ENCODE measurements at regions not wholly inside any gene's neighbourhood (a gene's known extent, or its start where the extent isn't known, plus 50 kb on each side); places are given as distances from the start of the nearest gene placed in this dataset.

- no peak for DNase-seq
Measured at GRCh38 chr20:40442181-40442963, 246.7 kb downstream of the MAFB start.

DNA sequence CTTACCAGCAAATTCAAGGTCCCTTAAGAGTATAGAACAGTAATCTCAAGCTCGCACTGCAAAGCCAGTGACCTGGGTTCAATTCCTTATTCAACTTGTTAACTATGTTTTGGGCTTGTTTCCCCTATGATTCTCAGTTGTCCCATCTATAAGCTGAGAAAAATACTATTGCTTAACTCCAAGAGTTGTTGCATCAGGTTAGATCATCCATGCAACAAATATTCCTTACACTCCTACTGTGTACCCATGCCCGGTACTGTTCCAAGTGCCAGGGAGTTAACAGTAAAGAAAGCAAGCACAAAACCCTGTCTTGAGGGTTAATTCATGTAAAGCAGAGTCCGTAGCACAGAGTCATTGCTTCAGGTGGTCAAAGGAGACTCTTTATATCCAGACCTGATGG, 247.3 kb downstream of the MAFB start:
- no peak for DNase-seq

DNA sequence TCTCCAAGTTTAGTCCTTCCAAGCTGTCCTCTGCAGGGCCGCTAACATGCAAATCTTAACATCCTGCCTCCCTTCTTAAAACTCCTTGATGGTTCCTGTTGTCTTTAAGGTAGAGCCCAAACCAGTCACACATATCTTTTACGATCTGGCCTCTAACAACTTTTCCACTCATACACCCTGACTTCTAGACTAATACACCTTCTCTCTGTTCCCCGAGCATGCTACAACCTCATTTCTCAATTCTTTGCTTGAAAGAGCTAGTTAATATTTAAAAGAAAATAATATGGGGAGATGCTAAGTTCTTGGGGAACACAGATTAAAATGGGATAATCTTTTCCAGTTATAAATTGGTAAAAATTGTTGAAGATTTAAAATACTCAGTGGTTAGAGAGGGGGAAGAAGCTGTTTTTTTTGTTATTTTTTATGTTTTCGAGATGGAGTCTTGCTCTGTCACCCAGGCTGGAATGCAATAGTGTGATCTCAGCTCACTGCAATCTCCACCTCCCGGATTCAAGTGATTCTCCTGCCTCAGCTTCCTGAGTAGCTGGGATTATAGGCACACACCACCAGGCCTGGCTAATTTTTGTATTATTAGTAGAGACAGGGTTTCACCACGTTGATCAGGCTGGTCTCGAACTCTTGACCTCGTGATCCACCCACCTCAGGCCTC, 250.7 kb downstream of the MAFB start:
- DNase-seq = no peak

DNA sequence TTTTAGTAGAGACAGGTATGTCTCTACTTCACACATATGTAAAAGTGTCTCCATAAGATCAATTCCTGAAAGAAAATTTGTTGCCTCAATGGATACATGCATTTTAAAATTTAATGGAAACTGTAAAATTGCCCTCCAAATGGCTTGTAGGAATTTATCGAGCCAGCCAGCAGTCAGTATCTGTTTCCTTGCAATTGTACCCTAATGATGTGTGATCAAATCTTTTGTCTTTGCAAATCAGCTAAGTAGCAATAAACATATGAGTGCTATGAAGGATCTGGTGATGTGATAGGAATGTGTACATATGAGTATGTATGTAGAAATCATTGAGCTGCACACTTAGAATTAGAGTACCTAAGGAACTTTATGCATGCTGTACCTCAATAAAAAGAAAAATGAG, 253.0 kb downstream of the MAFB start:
- no peak for DNase-seq

- no peak for DNase-seq
Measured at GRCh38 chr20:40435146-40435895, 253.7 kb downstream of the MAFB start.

- no peak for DNase-seq
Measured at GRCh38 chr20:40434122-40434521, 254.9 kb downstream of the MAFB start.

- no peak for DNase-seq
Measured at GRCh38 chr20:40433341-40433861, 255.6 kb downstream of the MAFB start.

DNA sequence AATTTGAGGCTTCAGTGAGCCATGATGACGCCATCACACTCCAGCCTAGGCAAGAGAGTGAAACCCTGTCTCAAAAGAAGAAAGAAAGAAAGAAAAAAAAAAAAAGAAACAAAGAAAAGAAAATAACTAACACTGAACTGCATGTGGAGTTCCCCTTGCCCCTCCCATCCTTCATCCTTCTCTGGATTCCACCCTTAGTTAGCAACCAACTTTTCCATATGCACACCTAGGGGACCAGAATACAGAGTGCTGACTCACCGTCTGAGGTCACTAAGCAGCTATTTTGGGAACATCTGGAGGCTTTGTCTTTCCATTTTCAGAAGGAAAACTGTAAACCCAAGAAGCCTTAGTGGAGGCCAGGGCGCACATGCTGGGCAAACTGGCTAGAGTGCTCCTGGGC, 257.4 kb downstream of the MAFB start:
- no peak for DNase-seq

DNA sequence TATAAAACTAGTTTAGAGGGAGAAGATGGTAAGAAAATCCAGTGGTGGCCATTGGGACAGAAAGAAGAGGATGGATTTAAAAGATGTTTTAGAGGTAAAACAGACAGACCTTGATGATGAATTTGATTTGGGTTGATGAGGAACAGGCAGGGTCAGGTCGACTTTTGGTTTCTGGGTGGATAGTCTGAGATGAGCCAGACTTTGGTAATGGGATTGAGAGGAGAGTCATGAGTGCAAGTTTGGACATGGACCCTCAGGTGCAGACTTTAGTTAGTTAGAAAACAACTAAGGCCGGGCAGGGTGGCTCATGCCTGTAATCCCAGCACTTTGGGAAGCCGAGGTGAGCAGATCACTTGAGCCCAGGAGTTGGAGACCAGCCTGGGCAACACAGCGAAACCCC, 257.9 kb downstream of the MAFB start:
- no peak for DNase-seq

DNA sequence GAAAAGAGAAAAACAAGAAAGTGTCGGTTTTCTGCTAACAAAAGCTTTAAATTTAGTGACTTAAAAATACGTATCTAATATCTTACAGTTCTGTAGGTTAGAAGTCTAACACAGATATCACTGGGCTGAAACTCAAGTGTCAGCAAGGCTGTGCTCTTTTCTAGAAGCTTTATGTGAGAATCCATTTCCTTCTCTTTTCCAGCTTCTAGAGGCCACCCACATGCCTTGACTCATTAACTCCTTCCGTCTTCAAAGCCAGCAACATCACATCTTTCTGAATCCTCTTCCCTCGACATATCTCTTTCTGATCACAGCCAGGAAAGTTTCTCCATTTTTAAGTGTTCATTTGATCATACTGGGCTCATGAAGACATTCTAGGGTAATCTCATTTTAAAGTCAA, 262.0 kb downstream of the MAFB start:
- no peak for DNase-seq

GRCh38 chr20:40424695-40425094, 264.3 kb downstream of the MAFB start:
- no peak for DNase-seq

DNA sequence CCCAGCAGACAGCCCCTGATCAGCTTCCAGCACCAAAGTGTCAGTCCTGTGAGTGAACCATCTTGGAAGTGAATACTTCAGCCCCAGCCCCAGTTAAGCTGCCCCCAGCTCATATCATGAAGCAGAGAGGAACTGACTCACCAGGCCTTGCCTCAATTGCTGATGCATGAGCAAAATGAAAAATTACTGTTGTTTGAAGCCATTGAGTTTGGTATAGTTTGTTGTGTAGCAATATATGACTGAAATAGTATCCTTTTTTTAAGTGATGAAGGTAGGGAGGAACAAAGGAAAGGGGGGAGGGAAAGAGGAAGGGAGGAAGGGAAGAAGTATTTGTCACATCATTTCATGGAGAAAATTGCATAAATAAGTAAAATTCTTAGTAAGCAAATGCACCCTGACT, 266.4 kb downstream of the MAFB start:
- DNase-seq = no peak

DNA sequence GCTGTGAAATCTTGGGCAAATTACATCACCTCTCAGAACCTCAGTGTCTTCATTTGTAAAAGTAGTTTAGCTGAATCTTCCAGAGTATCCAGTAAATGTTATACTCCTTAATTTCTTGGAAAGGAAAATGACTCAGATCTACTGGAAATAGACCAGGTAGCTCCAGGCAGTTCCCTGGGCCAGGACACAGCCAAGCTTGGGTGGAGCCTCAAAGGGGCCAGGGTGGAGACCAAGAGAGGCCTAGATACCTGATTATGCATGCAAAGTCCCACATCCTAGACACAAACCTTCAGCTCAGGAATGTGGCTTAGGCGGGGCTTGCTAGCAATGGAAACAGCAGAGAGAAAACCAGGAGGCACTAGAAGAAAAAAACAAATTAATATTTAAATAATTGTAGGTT, 272.8 kb downstream of the MAFB start:
- DNase-seq = no peak

GRCh38 chr20:40414843-40415615, 274.0 kb downstream of the MAFB start:
- no peak for DNase-seq

DNA sequence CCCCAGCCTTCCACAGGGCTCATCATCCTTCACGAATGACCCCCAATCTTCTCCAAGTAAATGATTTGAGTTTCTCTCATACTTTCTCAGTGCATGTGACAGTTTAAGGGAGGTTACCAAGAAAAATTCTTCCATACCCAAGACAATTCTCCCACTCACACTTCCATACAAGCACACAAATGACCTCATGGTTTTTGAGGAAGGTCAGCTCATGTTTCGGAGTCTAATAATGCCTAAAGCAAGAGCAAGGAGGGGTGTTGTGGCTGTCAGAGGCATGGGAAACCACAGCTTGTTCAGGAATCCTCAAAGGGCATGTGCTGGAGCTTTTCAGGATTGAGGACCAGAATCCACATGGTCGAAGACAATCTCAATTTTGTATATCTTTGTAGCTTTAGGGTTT, 279.0 kb downstream of the MAFB start:
- no peak for DNase-seq

DNA sequence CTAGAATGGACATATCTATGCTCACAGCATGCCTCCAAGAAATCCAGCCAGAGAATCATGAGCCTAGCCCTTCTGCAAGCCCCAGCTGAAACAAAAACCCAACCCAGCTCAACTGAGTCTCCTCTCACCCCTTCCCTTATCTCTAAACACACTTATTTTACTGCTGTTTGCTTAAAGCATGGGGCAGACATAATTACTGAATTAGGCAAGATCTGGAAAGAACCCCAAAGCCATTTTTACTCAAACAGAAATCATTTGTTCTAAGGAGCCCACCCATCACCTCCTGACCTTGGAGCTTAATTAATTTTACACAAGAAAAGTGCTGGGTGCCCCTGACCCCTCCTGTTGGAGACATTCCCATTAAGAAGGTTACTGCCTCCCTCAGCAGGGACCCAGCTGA, 291.6 kb downstream of the MAFB start:
- DNase-seq = no peak

DNA sequence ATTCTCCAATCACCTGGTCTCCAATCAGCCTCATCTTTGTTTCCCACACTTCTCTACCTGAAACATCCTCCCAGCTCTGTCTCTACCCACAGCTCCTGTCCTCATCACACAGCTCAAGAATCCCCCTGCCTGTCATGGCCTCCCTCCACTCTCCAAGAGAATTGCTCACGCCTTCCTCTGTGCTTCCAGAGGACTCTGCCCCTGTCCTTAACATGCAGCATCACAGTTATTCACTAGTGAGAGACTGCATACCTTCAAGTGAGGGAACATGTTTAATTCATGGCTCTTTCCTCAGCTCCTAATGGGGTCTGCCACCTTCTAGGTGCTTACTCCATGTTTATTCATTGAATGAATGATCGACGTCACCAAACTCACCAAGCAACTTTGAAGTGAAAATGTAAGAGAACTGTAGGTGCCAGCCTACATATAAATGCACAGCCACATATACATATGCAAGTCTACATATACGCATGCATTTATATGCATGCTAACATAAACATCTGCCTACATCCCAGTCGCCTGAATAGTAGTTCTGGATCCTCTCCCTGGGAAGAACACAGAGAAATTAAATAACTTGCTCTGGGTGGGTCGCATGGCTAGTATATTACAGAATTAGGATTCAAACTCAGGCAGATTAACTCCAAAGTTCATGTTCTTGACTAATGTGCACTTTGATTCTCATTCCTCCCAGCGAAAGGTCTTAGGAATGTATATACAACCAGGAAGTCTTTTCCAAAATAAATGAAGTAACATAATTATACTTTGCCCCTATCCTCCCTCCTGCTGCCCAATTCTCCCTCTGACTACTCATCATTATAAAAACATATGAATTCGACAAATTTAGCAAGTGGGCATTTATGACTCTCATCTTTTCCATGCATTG, 295.6 kb downstream of the MAFB start:
- no peak for DNase-seq

GRCh38 chr20:40390654-40391053, 298.4 kb downstream of the MAFB start:
- DNase-seq = no peak

GRCh38 chr20:40370800-40371199, 318.2 kb downstream of the MAFB start:
- no peak for DNase-seq

DNA sequence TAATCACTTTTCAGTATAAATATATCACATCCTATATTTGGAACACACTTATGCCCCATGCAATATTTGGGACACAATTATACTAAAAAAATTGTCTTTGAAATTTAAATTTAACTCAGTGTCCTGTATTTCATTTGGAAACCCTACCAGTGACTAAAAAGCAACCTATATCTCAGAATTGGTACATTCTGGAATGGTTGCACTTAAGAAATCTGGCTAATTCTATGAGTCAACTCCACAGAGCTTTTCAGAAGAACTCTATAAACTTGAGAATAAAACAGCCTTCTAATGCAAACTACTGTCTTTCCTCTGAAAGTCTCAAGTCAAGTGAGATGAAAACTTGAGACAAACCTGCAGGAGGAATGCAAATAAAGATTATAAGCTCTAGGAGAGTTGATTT, 320.2 kb downstream of the MAFB start:
- DNase-seq = no peak

GRCh38 chr20:40361916-40362315, 327.1 kb downstream of the MAFB start:
- DNase-seq = no peak

Measured in NCI-H1105 (cell line).